ENCODE measurements at regions not wholly inside any gene's neighbourhood (a gene's known extent, or its start where the extent isn't known, plus 50 kb on each side); places are given as distances from the start of the nearest gene placed in this dataset.

DNA sequence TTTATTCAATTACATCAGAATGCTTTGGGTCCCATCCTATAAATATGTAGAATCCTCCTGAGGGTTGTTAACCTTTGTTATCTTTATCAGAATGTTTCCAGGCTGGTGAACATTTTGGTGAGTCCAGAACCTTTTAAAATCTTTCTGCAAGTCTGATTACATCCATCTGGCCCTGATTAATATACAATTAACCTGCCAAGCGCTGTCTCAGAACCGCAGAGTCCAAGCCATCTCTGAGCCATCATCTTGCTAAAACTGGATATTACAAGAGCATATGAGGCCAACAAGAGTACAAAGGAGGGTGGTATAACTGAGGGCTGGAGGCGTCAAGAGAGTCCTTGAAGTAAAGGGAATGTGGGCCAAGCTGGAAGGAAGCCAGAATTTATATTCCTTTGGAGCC lies 88.6 kb upstream of the ZC3H11B start:
- Histone ChIP-seq H3K79me1 (ENCODE audit: low read length) (no peaks in the 10 kb centered on the region), H3K27me3 (ENCODE audit: insufficient read depth, low read length) (no peaks in the 10 kb centered on the region)

DNA sequence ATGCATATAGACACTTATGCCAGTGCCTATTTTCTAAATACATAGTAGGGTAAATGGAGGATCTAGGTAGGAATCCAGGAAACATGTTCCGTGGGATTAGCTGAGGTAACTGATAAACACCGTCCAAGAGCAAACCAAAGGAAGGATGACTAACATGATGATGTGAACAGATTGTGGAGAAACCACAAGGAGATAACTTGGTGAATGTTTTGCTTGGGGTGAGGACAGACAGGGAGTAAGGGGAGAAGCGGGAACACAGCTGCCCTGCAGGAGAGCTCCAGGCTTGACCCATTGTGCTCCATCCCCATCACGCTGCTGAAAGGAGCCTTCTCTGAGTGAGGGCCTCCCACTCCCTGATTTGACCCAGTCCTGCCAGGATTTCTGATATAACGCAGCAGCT lies 87.0 kb upstream of the ZC3H11B start:
- Histone ChIP-seq H4K12ac (ENCODE audit: low read depth, low read length) (no peak overlapping the region), H2BK12ac (ENCODE audit: low read length) (no peak overlapping the region), H3K36me3 (ENCODE audit: control insufficient read depth in 1 of 2, insufficient read depth in 2 of 2, low read length in 2 of 2) (no peaks in the 10 kb centered on the region)

More for the DNA sequence above, 88.6 kb upstream of the ZC3H11B start:
- no peaks in the 10 kb centered on the region for H3K79me2 ChIP-seq (ENCODE audit: control insufficient read depth, insufficient read depth, low read length, poor library complexity)
- H3K4me2 ChIP-seq (ENCODE audit: low read length), result no peak overlapping the region
- DNase-seq, result no peak
- no peak overlapping the region for H4K8ac ChIP-seq (ENCODE audit: low read depth, low read length)
- H2BK5ac ChIP-seq (ENCODE audit: low read depth, low read length, poor library complexity), result no peak overlapping the region
- no peaks in the 10 kb centered on the region for H3K4me1 ChIP-seq (ENCODE audit: control insufficient read depth in 1 of 2, insufficient read depth in 2 of 2, low read length in 2 of 2)
- no peak overlapping the region for H4K12ac ChIP-seq (ENCODE audit: low read depth, low read length)
- H3K36me3 ChIP-seq (ENCODE audit: control insufficient read depth in 1 of 2, insufficient read depth in 2 of 2, low read length in 2 of 2), result no peaks in the 10 kb centered on the region
- H3K4ac ChIP-seq (ENCODE audit: low read depth, low read length), result no peak overlapping the region
- no peak overlapping the region for H2AFZ ChIP-seq (ENCODE audit: insufficient read depth, low read length, poor library complexity)
- no peak overlapping the region for H3K9ac ChIP-seq (ENCODE audit: low read length)
- peaks cover 1% of the 10 kb centered on the region for H3K9me3 ChIP-seq (ENCODE audit: insufficient read depth, low read depth, low read length)
- no peak overlapping the region for H3K14ac ChIP-seq (ENCODE audit: low read length)
- no CpG with 5 or more reads among the region's 3 CpGs for WGBS (ENCODE audit: extremely low coverage, insufficient coverage, insufficient read length)
- H3K23ac ChIP-seq (ENCODE audit: low read length), result no peak overlapping the region
- no peak overlapping the region for H3K18ac ChIP-seq (ENCODE audit: low read length)
- no peak overlapping the region for H2AK5ac ChIP-seq (ENCODE audit: low read length)
- H3K4me3 ChIP-seq (ENCODE audit: low read depth, low read length), result no peak overlapping the region
- H4K91ac ChIP-seq (ENCODE audit: low read depth, low read length), result no peak overlapping the region
- no peak overlapping the region for H2BK12ac ChIP-seq (ENCODE audit: low read length)
- H2BK120ac ChIP-seq (ENCODE audit: insufficient read depth, low read length, poor library complexity), result no peak overlapping the region
- H3K27ac ChIP-seq (ENCODE audit: low read depth, low read length), result no peak overlapping the region

DNA sequence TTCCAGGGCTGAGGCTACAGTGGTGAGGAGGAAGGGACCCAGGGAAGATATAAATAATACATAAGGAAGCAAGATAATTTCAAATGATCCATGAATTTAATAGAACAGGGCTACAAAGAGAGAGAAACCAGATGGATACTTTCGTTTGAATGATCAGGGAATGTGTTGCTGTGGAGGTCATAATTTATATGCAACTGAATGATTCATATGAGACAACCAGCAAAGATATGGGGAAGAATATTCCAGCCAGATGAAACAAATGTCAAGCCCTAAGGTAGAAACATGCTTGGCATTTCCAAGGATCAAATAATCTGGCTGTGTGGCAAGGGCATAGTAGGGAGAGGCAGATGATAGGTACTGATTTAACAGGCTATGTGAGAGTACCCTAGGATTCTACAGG lies 84.8 kb upstream of the ZC3H11B start:
- Histone ChIP-seq H2AK5ac (ENCODE audit: low read length) (no peak overlapping the region), H4K8ac (ENCODE audit: low read depth, low read length) (no peak overlapping the region), H4K12ac (ENCODE audit: low read depth, low read length) (no peak overlapping the region), H3K4me2 (ENCODE audit: low read length) (no peak overlapping the region), H3K14ac (ENCODE audit: low read length) (no peak overlapping the region), H3K9ac (ENCODE audit: low read length) (no peak overlapping the region), H4K91ac (ENCODE audit: low read depth, low read length) (no peak overlapping the region), H3K18ac (ENCODE audit: low read length) (no peak overlapping the region), H3K9me3 (ENCODE audit: insufficient read depth, low read depth, low read length) (peaks cover 1% of the 10 kb centered on the region), H3K36me3 (ENCODE audit: control insufficient read depth in 1 of 2, insufficient read depth in 2 of 2, low read length in 2 of 2) (no peaks in the 10 kb centered on the region), H3K23ac (ENCODE audit: low read length) (no peak overlapping the region), H3K79me1 (ENCODE audit: low read length) (no peaks in the 10 kb centered on the region), H3K79me2 (ENCODE audit: control insufficient read depth, insufficient read depth, low read length, poor library complexity) (no peaks in the 10 kb centered on the region), H3K27ac (ENCODE audit: low read depth, low read length) (no peak overlapping the region), H2AFZ (ENCODE audit: insufficient read depth, low read length, poor library complexity) (no peak overlapping the region), H2BK120ac (ENCODE audit: insufficient read depth, low read length, poor library complexity) (no peak overlapping the region), H3K4me1 (ENCODE audit: control insufficient read depth in 1 of 2, insufficient read depth in 2 of 2, low read length in 2 of 2) (no peaks in the 10 kb centered on the region), H3K27me3 (ENCODE audit: insufficient read depth, low read length) (no peaks in the 10 kb centered on the region), H2BK5ac (ENCODE audit: low read depth, low read length, poor library complexity) (no peak overlapping the region), H3K4me3 (ENCODE audit: low read depth, low read length) (no peak overlapping the region), H3K4ac (ENCODE audit: low read depth, low read length) (no peak overlapping the region), H2BK12ac (ENCODE audit: low read length) (no peak overlapping the region)
- no CpG with 5 or more reads among the region's 1 CpG for WGBS (ENCODE audit: extremely low coverage, insufficient coverage, insufficient read length)
- no peak for DNase-seq

More for the DNA sequence above, 87.0 kb upstream of the ZC3H11B start:
- H2AK5ac ChIP-seq (ENCODE audit: low read length), result no peak overlapping the region
- H3K9ac ChIP-seq (ENCODE audit: low read length), result no peak overlapping the region
- no peaks in the 10 kb centered on the region for H3K4me1 ChIP-seq (ENCODE audit: control insufficient read depth in 1 of 2, insufficient read depth in 2 of 2, low read length in 2 of 2)
- H3K79me2 ChIP-seq (ENCODE audit: control insufficient read depth, insufficient read depth, low read length, poor library complexity), result no peaks in the 10 kb centered on the region
- no peak overlapping the region for H3K23ac ChIP-seq (ENCODE audit: low read length)
- H2AFZ ChIP-seq (ENCODE audit: insufficient read depth, low read length, poor library complexity), result no peak overlapping the region
- no peak overlapping the region for H3K27ac ChIP-seq (ENCODE audit: low read depth, low read length)
- H3K9me3 ChIP-seq (ENCODE audit: insufficient read depth, low read depth, low read length), result peaks cover 1% of the 10 kb centered on the region
- H3K4me3 ChIP-seq (ENCODE audit: low read depth, low read length), result no peak overlapping the region
- H4K91ac ChIP-seq (ENCODE audit: low read depth, low read length), result no peak overlapping the region
- H4K8ac ChIP-seq (ENCODE audit: low read depth, low read length), result no peak overlapping the region
- WGBS (ENCODE audit: extremely low coverage, insufficient coverage, insufficient read length), result no CpG with 5 or more reads among the region's 5 CpGs
- no peak overlapping the region for H2BK5ac ChIP-seq (ENCODE audit: low read depth, low read length, poor library complexity)
- DNase-seq, result peak; percentile 17 to 27
- H3K4ac ChIP-seq (ENCODE audit: low read depth, low read length), result no peak overlapping the region
- H3K14ac ChIP-seq (ENCODE audit: low read length), result no peak overlapping the region
- H3K4me2 ChIP-seq (ENCODE audit: low read length), result no peak overlapping the region
- no peaks in the 10 kb centered on the region for H3K79me1 ChIP-seq (ENCODE audit: low read length)
- no peak overlapping the region for H2BK120ac ChIP-seq (ENCODE audit: insufficient read depth, low read length, poor library complexity)
- H3K27me3 ChIP-seq (ENCODE audit: insufficient read depth, low read length), result no peaks in the 10 kb centered on the region
- H3K18ac ChIP-seq (ENCODE audit: low read length), result no peak overlapping the region

DNA sequence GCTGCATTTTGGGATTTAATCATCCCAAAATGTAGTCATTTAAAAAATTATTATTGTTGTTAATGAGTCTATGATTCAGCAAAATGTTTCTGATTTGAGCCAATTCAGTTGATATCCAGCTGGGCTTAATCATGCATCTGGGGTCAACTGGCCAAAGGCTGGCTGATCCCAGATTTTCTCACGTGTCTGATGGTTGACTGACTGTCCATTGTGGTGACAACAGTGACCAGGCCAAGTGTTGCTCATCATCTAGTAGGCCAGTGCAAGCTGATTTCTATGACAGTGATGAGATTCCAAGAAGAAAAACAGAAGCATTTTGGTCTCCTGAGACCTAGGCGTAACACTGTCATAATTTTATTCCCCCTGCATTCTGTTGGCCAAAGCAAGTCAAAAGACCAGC lies 80.1 kb upstream of the ZC3H11B start:
- WGBS (ENCODE audit: extremely low coverage, insufficient coverage, insufficient read length), result no CpG with 5 or more reads among the region's 2 CpGs
- Histone ChIP-seq H4K12ac (ENCODE audit: low read depth, low read length) (no peak overlapping the region), H3K27ac (ENCODE audit: low read depth, low read length) (no peak overlapping the region), H2AFZ (ENCODE audit: insufficient read depth, low read length, poor library complexity) (no peak overlapping the region), H3K36me3 (ENCODE audit: control insufficient read depth in 1 of 2, insufficient read depth in 2 of 2, low read length in 2 of 2) (no peaks in the 10 kb centered on the region), H3K14ac (ENCODE audit: low read length) (no peak overlapping the region), H4K8ac (ENCODE audit: low read depth, low read length) (no peak overlapping the region), H3K4me3 (ENCODE audit: low read depth, low read length) (no peak overlapping the region), H3K4ac (ENCODE audit: low read depth, low read length) (no peak overlapping the region), H2BK12ac (ENCODE audit: low read length) (no peak overlapping the region), H3K18ac (ENCODE audit: low read length) (no peak overlapping the region), H2BK5ac (ENCODE audit: low read depth, low read length, poor library complexity) (no peak overlapping the region), H3K79me1 (ENCODE audit: low read length) (no peaks in the 10 kb centered on the region), H3K9me3 (ENCODE audit: insufficient read depth, low read depth, low read length) (no peaks in the 10 kb centered on the region), H3K79me2 (ENCODE audit: control insufficient read depth, insufficient read depth, low read length, poor library complexity) (no peaks in the 10 kb centered on the region), H3K9ac (ENCODE audit: low read length) (no peak overlapping the region), H3K23ac (ENCODE audit: low read length) (no peak overlapping the region), H2BK120ac (ENCODE audit: insufficient read depth, low read length, poor library complexity) (no peak overlapping the region), H3K4me2 (ENCODE audit: low read length) (no peak overlapping the region), H4K91ac (ENCODE audit: low read depth, low read length) (no peak overlapping the region), H3K27me3 (ENCODE audit: insufficient read depth, low read length) (no peaks in the 10 kb centered on the region), H3K4me1 (ENCODE audit: control insufficient read depth in 1 of 2, insufficient read depth in 2 of 2, low read length in 2 of 2) (no peaks in the 10 kb centered on the region), H2AK5ac (ENCODE audit: low read length) (no peak overlapping the region)
- DNase-seq, result no peak
